H9 (cell line): ENCODE measurements at regions not wholly inside any gene's neighbourhood (a gene's known extent, or its start where the extent isn't known, plus 50 kb on each side); places are given as distances from the start of the nearest gene placed in this dataset.

Source experiments
- DNase-seq: peaks from one replicate; pipeline ENCODE4 v3.0.0-alpha.2; 2017
- H2AFZ ChIP-seq: one replicate; pipeline ENCODE4 v1.6.1; 2013; ENCODE audit warnings: mild to moderate bottlenecking, low read length, control low read depth, moderate library complexity
- H2AK5ac ChIP-seq: 2 replicates; pipeline ENCODE4 v1.6.1; 2013; ENCODE audit warnings: low read length, control low read depth, mixed read lengths; ENCODE audit not compliant: insufficient read length
- H2BK120ac ChIP-seq: one replicate; pipeline ENCODE4 v1.6.1; 2013; ENCODE audit warnings: low read depth, mild to moderate bottlenecking, low read length, control low read depth, inconsistent platforms; ENCODE audit not compliant: poor library complexity, severe bottlenecking
- H2BK12ac ChIP-seq: 2 replicates; pipeline ENCODE4 v1.6.1; 2013; ENCODE audit warnings: low read length, control low read depth, mixed read lengths, low read depth; ENCODE audit not compliant: insufficient read length
- H2BK15ac ChIP-seq: 2 replicates; pipeline ENCODE4 v1.6.1; 2013; ENCODE audit warnings: low read depth, low read length, control low read depth
- H2BK20ac ChIP-seq: one replicate; pipeline ENCODE4 v1.6.1; 2013; ENCODE audit warnings: low read depth, mild to moderate bottlenecking, low read length, control low read depth, inconsistent platforms; ENCODE audit not compliant: poor library complexity, severe bottlenecking
- H2BK5ac ChIP-seq: 2 replicates; pipeline ENCODE4 v1.6.1; 2013; ENCODE audit warnings: low read length, control low read depth, mixed read lengths; ENCODE audit not compliant: insufficient read length
- H3K14ac ChIP-seq: 2 replicates; pipeline ENCODE4 v1.6.1; 2013; ENCODE audit warnings: low read length, control low read depth; ENCODE audit not compliant: insufficient read depth
- H3K18ac ChIP-seq: 2 replicates; pipeline ENCODE4 v1.6.1; 2013; ENCODE audit warnings: low read depth, mild to moderate bottlenecking, mixed read lengths, low read length, control low read depth; ENCODE audit not compliant: insufficient read length
- H3K23ac ChIP-seq: 2 replicates; pipeline ENCODE4 v1.6.1; 2013; ENCODE audit warnings: low read length, control low read depth, mixed read lengths, low read depth; ENCODE audit not compliant: insufficient read length
- H3K23me2 ChIP-seq: 2 replicates; pipeline ENCODE4 v1.6.1; 2013; ENCODE audit warnings: low read depth, mild to moderate bottlenecking, mixed read lengths, low read length, control low read depth; ENCODE audit not compliant: insufficient read length, poor library complexity, severe bottlenecking
- H3K27ac ChIP-seq: 2 replicates; pipeline ENCODE4 v1.5.1; 2013; ENCODE audit warnings: low read length, control low read depth, mixed read lengths, low read depth; ENCODE audit not compliant: insufficient read length
- H3K27me3 ChIP-seq: 2 replicates; pipeline ENCODE4 v1.6.1; 2013; ENCODE audit warnings: low read length, control low read depth, inconsistent platforms; ENCODE audit not compliant: insufficient read depth
- H3K4ac ChIP-seq: 2 replicates; pipeline ENCODE4 v1.6.1; 2013; ENCODE audit warnings: low read depth, mild to moderate bottlenecking, control low read depth, inconsistent platforms, low read length, moderate library complexity
- H3K4me1 ChIP-seq: 2 replicates; pipeline ENCODE4 v1.6.1; 2013; ENCODE audit warnings: low read length, control low read depth, inconsistent platforms; ENCODE audit not compliant: insufficient read depth
- H3K4me2 ChIP-seq: 2 replicates; pipeline ENCODE4 v1.6.1; 2013; ENCODE audit warnings: low read length, control low read depth, mixed read lengths; ENCODE audit not compliant: insufficient read length, insufficient read depth
- H3K56ac ChIP-seq: 2 replicates; pipeline ENCODE4 v1.6.1; 2013; ENCODE audit warnings: low read depth, mild to moderate bottlenecking, mixed read lengths, low read length, control low read depth; ENCODE audit not compliant: insufficient read length
- H3K79me1 ChIP-seq: 2 replicates; pipeline ENCODE4 v1.6.1; 2013; ENCODE audit warnings: low read depth, mild to moderate bottlenecking, moderate library complexity, low read length, control low read depth, inconsistent platforms; ENCODE audit not compliant: insufficient read depth, poor library complexity, severe bottlenecking
- H3K79me2 ChIP-seq: 2 replicates; pipeline ENCODE4 v1.6.1; 2013; ENCODE audit warnings: low read length, control low read depth, inconsistent platforms; ENCODE audit not compliant: insufficient read depth
- H3K9ac ChIP-seq: 2 replicates; pipeline ENCODE4 v1.6.1; 2013; ENCODE audit warnings: low read length, control low read depth, mixed read lengths; ENCODE audit not compliant: insufficient read length; ENCODE audit errors: extremely low read depth
- H3K9me3 ChIP-seq: one replicate; pipeline ENCODE4 v1.6.1; 2013; ENCODE audit warnings: low read depth, low read length, inconsistent platforms; ENCODE audit not compliant: control insufficient read depth
- H3T11ph ChIP-seq: one replicate; pipeline ENCODE4 v1.6.1; 2013; ENCODE audit warnings: mild to moderate bottlenecking, low read length, control low read depth, inconsistent platforms
- H4K20me1 ChIP-seq: one replicate; pipeline ENCODE4 v1.6.1; 2013; ENCODE audit not compliant: control insufficient read depth, insufficient read length, insufficient read depth
- H4K5ac ChIP-seq: 2 replicates; pipeline ENCODE4 v1.6.1; 2013; ENCODE audit warnings: low read depth, mild to moderate bottlenecking, mixed read lengths, low read length, control low read depth; ENCODE audit not compliant: insufficient read length
- H4K8ac ChIP-seq: replicated peaks from 2 replicates; pipeline ENCODE4 v1.6.1; 2013; ENCODE audit warnings: low read length, control low read depth, mixed read lengths, low read depth; ENCODE audit not compliant: insufficient read length
- H4K91ac ChIP-seq: 2 replicates; pipeline ENCODE4 v1.6.1; 2013; ENCODE audit warnings: low read depth, mild to moderate bottlenecking, moderate library complexity, mixed read lengths, low read length, control low read depth; ENCODE audit not compliant: insufficient read length
- H3K27ac Mint-ChIP-seq, 3 experiments: 2 replicates in 2 of 3; 3 replicates in 1 of 3; pipeline ENCODE4 v1.8.0; 2020 to 2021; ENCODE audit warnings: mixed read lengths in 3 of 3, mild to moderate bottlenecking in 1 of 3, moderate library complexity in 1 of 3
- H3K27me3 Mint-ChIP-seq: 2 replicates; pipeline ENCODE4 v1.8.0; 2021; ENCODE audit warnings: low read depth, mild to moderate bottlenecking, moderate library complexity, mixed read lengths
- H3K36me3 Mint-ChIP-seq, 3 experiments: 2 replicates in 2 of 3; 3 replicates in 1 of 3; pipeline ENCODE4 v1.8.0; 2020 to 2021; ENCODE audit warnings: low read depth in 3 of 3, mixed read lengths in 3 of 3; ENCODE audit not compliant: insufficient read depth in 1 of 3
- H3K4me1 Mint-ChIP-seq, 2 experiments: 2 replicates each; pipeline ENCODE4 v1.8.0; 2020; ENCODE audit warnings: mixed read lengths in 2 of 2
- H3K4me3 Mint-ChIP-seq, 2 experiments: 2 replicates in 1 of 2; 3 replicates in 1 of 2; pipeline ENCODE4 v1.8.0; 2020 to 2021; ENCODE audit warnings: mild to moderate bottlenecking in 2 of 2, mixed read lengths in 2 of 2, moderate library complexity in 1 of 2
- H3K9me3 Mint-ChIP-seq, 2 experiments: 2 replicates in 1 of 2; 3 replicates in 1 of 2; pipeline ENCODE4 v1.8.0; 2020; ENCODE audit warnings: mild to moderate bottlenecking in 2 of 2, mixed read lengths in 2 of 2, moderate library complexity in 1 of 2
- CTCF ChIP-seq: fragments of 200-600 bp; sonication (generic); conservative IDR thresholded peaks from 3 replicates; pipeline ENCODE4 v1.8.0; 2021; ENCODE audit warnings: antibody characterized with exemption, mild to moderate bottlenecking
- WGBS: extraction: QIAGEN DNeasy Blood & Tissue Kit; methylation state at CpG from one replicate; pipeline ENCODE4 v1.1.7; 2013; ENCODE audit warnings: missing lambda C conversion rate, low lambda C conversion rate, mixed read lengths; ENCODE audit not compliant: insufficient read length; ENCODE audit errors: extremely low coverage; 5-methylcytosine and 5-hydroxymethylcytosine counted together

- Histone ChIP-seq H3K27ac (no peak overlapping the region), H4K8ac (no peak overlapping the region), H3K18ac (no peak overlapping the region), H4K91ac (no peak overlapping the region), H3K14ac (no peak overlapping the region), H3K79me2 (no peaks in the 10 kb centered on the region), H3K4me2 (no peak overlapping the region), H2BK20ac (no peak overlapping the region), H4K5ac (no peak overlapping the region), H2AFZ (no peak overlapping the region), H3T11ph (no peak overlapping the region), H3K9me3 (no peaks in the 10 kb centered on the region), H3K9ac (no peak overlapping the region), H3K4ac (no peak overlapping the region), H2BK5ac (no peak overlapping the region), H3K4me1 (no peaks in the 10 kb centered on the region), H3K79me1 (no peaks in the 10 kb centered on the region), H3K23ac (no peak overlapping the region), H4K20me1 (no peaks in the 10 kb centered on the region), H3K23me2 (no peaks in the 10 kb centered on the region), H2BK12ac (no peak overlapping the region), H2BK15ac (no peak overlapping the region), H3K56ac (no peak overlapping the region), H2BK120ac (no peak overlapping the region), H3K27me3 (no peaks in the 10 kb centered on the region), H2AK5ac (no peak overlapping the region)
- Mint-ChIP-seq H3K27me3 (no peaks in the 10 kb centered on the region), H3K36me3 (peaks cover 0 to 2% (median 0%) of the 10 kb centered on the region in 3 experiments; a peak in 1 of 7 replicates), H3K27ac (no peak overlapping the region), H3K4me1 (no peaks in the 10 kb centered on the region), H3K9me3 (no peaks in the 10 kb centered on the region), H3K4me3 (no peak overlapping the region)
- WGBS: no CpG with 5 or more reads among the region's 3 CpGs
- no peak for DNase-seq
- TF ChIP-seq CTCF: no peak
Observed at GRCh38 chr1:80827666-80828065, 973.1 kb upstream of the ADGRL2 start.
